ENCODE measurements at regions not wholly inside any gene's neighbourhood (a gene's known extent, or its start where the extent isn't known, plus 50 kb on each side); places are given as distances from the start of the nearest gene placed in this dataset.

GRCh38 chr16:82301146-82301755 lies 131.2 kb upstream of the MPHOSPH6 start:
- no peak for TF ChIP-seq CTCF (IDR thresholded peaks at IDR 0.05)
- no peak for TF ChIP-seq POLR2A (IDR thresholded peaks at IDR 0.05)

Measured in lower leg skin (tissue), 3 donors.